Colonic mucosa (tissue), 4 donors: ENCODE measurements at regions not wholly inside any gene's neighbourhood (a gene's known extent, or its start where the extent isn't known, plus 50 kb on each side); places are given as distances from the start of the nearest gene placed in this dataset.
"Not testable (repeated sequence)": the region's sequence is repeated elsewhere in the genome, so short reads cannot be mapped to it uniquely, and the experiment has no call there.

ENCODE experiments used
- DNase-seq: peaks from one replicate; pipeline ENCODE4 v3.0.0-alpha.2; 2020
- H3K27ac ChIP-seq: fragments of 200-600 bp; one replicate; pipeline ENCODE4 v1.8.0; 2021
- H3K27me3 ChIP-seq: fragments of 200-600 bp; one replicate; pipeline ENCODE4 v1.8.0; 2021
- H3K36me3 ChIP-seq: fragments of 200-600 bp; one replicate; pipeline ENCODE4 v1.8.0; 2021
- H3K4me1 ChIP-seq: fragments of 200-600 bp; one replicate; pipeline ENCODE4 v1.8.0; 2021; ENCODE audit warnings: mild to moderate bottlenecking
- H3K4me3 ChIP-seq: fragments of 200-600 bp; one replicate; pipeline ENCODE4 v1.8.0; 2021
- H3K9ac ChIP-seq, 2 donors: one replicate each; pipeline ENCODE4 v1.7.0; 2013; ENCODE audit warnings: control low read depth in 2 of 2, low read depth in 2 of 2, low read length in 2 of 2
- H3K9me3 ChIP-seq: fragments of 200-600 bp; one replicate; pipeline ENCODE4 v1.8.0; 2021
- CTCF ChIP-seq: fragments of 200-600 bp; IDR thresholded peaks from one replicate; pipeline ENCODE4 v1.8.0; 2022; ENCODE audit warnings: antibody characterized with exemption, mild to moderate bottlenecking
- intact Hi-C: fragments of 100-400 bp; cut with DNase I; formaldehyde crosslinking; loops from one replicate; pipeline ENCODE4 v1.14.1; 2022
- donor health status: healthy.
- donor health status: DM: no; HTN: no; CAD: no.
- donor health status: DM: no; HTN: no; CAD: no.

DNA sequence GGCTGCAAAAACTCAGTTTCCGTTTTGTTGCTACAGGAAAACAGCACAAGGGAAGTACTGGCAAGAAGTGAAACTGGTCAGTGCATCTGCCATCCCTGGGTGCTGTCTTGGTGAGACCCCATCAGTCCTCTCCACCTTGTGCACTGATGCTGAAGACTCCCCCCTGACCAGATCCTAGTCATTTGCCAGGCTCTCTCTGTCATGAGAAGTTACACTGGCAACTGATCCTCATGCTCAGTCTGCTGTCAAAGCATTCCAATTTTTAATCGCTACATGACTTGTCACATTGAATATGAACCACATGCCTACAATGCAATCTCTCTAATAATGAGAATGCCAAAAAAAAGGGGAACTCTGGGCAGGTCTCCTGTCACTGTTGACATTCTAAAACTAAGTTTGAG lies 296.5 kb downstream of the ZIC1 start:
- intact Hi-C loops: no loop called here
- no peak for TF ChIP-seq CTCF

GRCh38 chr3:147710753-147711152 lies 301.6 kb downstream of the ZIC1 start:
- H3K4me3 ChIP-seq, intact Hi-C loops, H3K27me3 ChIP-seq, H3K9ac ChIP-seq, H3K36me3 ChIP-seq, H3K9me3 ChIP-seq, H3K27ac ChIP-seq, H3K4me1 ChIP-seq, DNase-seq: not testable (repeated sequence)

More for the DNA sequence above, 296.5 kb downstream of the ZIC1 start:
- no peaks in the 10 kb centered on the region for H3K27me3 ChIP-seq
- no peaks in the 10 kb centered on the region for H3K36me3 ChIP-seq
- no peaks in the 10 kb centered on the region for H3K4me1 ChIP-seq
- no peaks in the 10 kb centered on the region for H3K9me3 ChIP-seq
- H3K27ac ChIP-seq: no peak overlapping the region
- no peak overlapping the region for H3K4me3 ChIP-seq
- no peak for DNase-seq
- no peak overlapping the region for H3K9ac ChIP-seq

DNA sequence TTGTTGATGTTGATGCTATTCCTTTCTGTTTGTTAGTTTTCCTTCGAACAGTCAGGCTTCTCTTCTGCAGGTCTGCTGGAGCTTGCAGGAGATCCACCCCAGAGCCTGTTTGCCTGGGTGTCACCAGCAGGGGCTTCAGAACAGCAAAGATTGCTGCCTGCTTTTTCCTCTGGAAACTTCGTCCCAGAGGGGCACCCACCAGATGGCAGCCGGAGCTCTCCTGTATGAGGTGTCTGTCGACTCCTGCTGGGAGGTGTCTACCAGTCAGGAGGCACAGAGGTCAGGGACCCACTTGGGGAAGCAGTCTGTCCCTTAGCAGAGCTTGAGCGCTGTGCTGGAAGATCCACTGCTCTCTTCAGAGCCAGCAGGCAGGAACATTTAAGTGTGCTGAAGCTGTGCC lies 303.2 kb downstream of the ZIC1 start:
- Histone ChIP-seq H3K27me3 (no peaks in the 10 kb centered on the region), H3K36me3 (no peaks in the 10 kb centered on the region), H3K9me3 (no peaks in the 10 kb centered on the region), H3K27ac (no peak overlapping the region), H3K9ac (no peak overlapping the region), H3K4me1 (no peaks in the 10 kb centered on the region), H3K4me3 (no peak overlapping the region)
- intact Hi-C loops: no loop called here
- no peak for TF ChIP-seq CTCF
- DNase-seq: no peak

DNA sequence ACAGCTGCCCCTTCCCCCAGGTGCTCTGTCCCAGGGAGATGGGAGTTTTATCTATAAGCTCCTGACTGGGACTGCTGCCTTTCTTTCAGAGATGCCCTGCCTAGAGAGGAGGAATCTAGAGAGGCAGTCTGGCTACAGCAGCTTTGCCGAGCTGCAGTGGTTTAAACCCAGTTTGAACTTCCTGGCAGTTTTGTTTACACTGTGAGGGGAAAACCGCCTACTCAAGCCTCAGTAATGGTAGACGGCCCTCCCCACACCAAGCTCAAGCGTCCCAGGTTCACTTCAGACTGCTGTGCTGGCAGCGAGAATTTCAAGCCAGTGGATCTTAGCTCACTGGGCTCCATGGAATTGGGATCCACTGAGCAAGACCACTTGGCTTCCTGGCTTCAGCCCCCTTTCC lies 303.6 kb downstream of the ZIC1 start:
- H3K4me3 ChIP-seq, H3K4me1 ChIP-seq, H3K9me3 ChIP-seq, H3K27me3 ChIP-seq, H3K27ac ChIP-seq, H3K36me3 ChIP-seq, H3K9ac ChIP-seq, DNase-seq, intact Hi-C loops: not testable (repeated sequence)

DNA sequence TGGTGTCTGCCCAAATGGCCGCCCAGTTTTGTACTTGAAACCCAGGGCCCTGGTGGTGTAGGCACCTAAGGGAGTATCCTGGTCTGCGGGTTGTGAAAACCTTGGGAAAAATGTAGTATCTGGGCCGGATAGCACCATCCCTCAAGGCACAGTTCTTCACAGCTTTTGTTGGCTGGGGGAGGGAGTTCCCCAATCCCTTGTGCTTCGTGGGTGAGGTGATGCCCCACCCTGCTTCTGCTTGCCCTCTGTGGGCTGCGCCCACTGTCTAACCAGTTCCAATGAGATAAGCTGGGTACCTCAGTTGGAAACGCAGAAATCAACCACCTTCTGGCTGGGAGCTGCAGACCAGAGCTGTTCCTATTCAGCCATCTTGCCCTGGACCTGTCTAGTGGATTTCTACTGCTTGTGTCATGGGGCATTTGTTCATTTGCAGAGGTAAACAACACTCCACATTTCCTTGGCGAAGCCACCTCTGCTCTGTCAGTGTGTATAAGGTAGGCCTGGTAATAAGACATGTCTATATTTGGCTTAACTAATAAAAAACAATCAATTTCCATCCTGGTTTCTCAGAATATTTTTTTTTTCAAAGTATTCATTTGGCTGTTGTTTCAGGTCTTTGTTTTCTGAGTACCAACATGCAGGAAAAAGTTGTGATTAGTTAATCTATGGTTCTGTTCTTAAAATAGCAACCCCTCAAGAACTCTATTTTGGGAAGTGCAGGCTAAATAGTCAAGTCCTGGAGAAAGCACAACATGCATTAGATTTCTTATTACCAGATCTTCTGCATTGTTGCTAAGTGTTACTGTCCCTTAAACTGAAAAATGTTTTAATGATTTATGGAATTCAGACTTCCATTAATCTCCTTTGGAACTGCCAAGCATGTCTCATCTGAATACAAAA lies 304.3 kb downstream of the ZIC1 start:
- Histone ChIP-seq H3K4me1 (no peaks in the 10 kb centered on the region), H3K36me3 (no peaks in the 10 kb centered on the region), H3K9me3 (no peaks in the 10 kb centered on the region), H3K4me3 (no peak overlapping the region), H3K27me3 (no peaks in the 10 kb centered on the region), H3K9ac (no peak overlapping the region), H3K27ac (no peak overlapping the region)
- TF ChIP-seq CTCF: no peak
- DNase-seq: no peak
- intact Hi-C loops: no loop called here

GRCh38 chr3:147729641-147730040 lies 320.5 kb downstream of the ZIC1 start:
- Histone ChIP-seq H3K9ac (no peak overlapping the region), H3K27ac (no peak overlapping the region), H3K4me3 (no peak overlapping the region), H3K9me3 (no peaks in the 10 kb centered on the region), H3K27me3 (no peaks in the 10 kb centered on the region), H3K4me1 (no peaks in the 10 kb centered on the region), H3K36me3 (no peaks in the 10 kb centered on the region)
- intact Hi-C loops: no loop called here
- no peak for DNase-seq
- TF ChIP-seq CTCF: no peak
